GM19239 (cell line): ENCODE measurements at regions not wholly inside any gene's neighbourhood (a gene's known extent, or its start where the extent isn't known, plus 50 kb on each side); places are given as distances from the start of the nearest gene placed in this dataset.

Source experiments
- DNase-seq: peaks from one replicate; pipeline ENCODE4 v3.0.0; 2011; ENCODE audit warnings: low spot score; ENCODE audit not compliant: insufficient read length
- FAIRE-seq: peaks from 2 replicates; lab custom pipeline; 2011; peaks lifted over from hg19 to GRCh38; lab: Jason Lieb, UNC

- no peak for DNase-seq
- no peak for FAIRE-seq
Observed at GRCh38 chr4:178090640-178091411, 648.6 kb upstream of the AGA start.

- no peak for DNase-seq
- FAIRE-seq = no peak
Observed at GRCh38 chr4:178102139-178102538, 659.9 kb upstream of the AGA start.

- no peak for DNase-seq
- FAIRE-seq = no peak
Observed at GRCh38 chr4:178105242-178105641, 663.0 kb upstream of the AGA start.

- FAIRE-seq (no peak), DNase-seq (no peak)
Observed at GRCh38 chr4:178136736-178137345, 694.6 kb upstream of the AGA start.

GRCh38 chr4:178137732-178138471 is 695.7 kb upstream of the AGA start:
- no peak for FAIRE-seq
- no peak for DNase-seq

GRCh38 chr4:178138491-178138890 is 696.3 kb upstream of the AGA start:
- no peak for DNase-seq
- FAIRE-seq = no peak

GRCh38 chr4:178140326-178140915 is 698.2 kb upstream of the AGA start:
- no peak for DNase-seq
- FAIRE-seq = no peak

GRCh38 chr4:178142724-178143123 is 700.5 kb upstream of the AGA start:
- FAIRE-seq (no peak), DNase-seq (no peak)

- FAIRE-seq (no peak), DNase-seq (no peak)
Observed at GRCh38 chr4:178148106-178148505, 705.9 kb upstream of the AGA start.

GRCh38 chr4:178165251-178165950 is 723.2 kb upstream of the AGA start:
- DNase-seq (no peak), FAIRE-seq (no peak)

- DNase-seq (no peak), FAIRE-seq (no peak)
Observed at GRCh38 chr4:178165951-178166308, 723.7 kb upstream of the AGA start.

GRCh38 chr4:178173771-178174170 is 731.5 kb upstream of the AGA start:
- DNase-seq = no peak
- FAIRE-seq = no peak

GRCh38 chr4:178174756-178175155 is 732.5 kb upstream of the AGA start:
- no peak for FAIRE-seq
- DNase-seq = no peak

GRCh38 chr4:178185517-178185916 is 743.3 kb upstream of the AGA start:
- FAIRE-seq (no peak), DNase-seq (no peak)

- no peak for FAIRE-seq
- DNase-seq = no peak
Observed at GRCh38 chr4:178192611-178193010, 750.4 kb upstream of the AGA start.

- DNase-seq (no peak), FAIRE-seq (no peak)
Observed at GRCh38 chr4:178196751-178197374, 754.6 kb upstream of the AGA start.

GRCh38 chr4:178198691-178199090 is 756.5 kb upstream of the AGA start:
- DNase-seq (no peak), FAIRE-seq (no peak)

- FAIRE-seq (no peak), DNase-seq (no peak)
Observed at GRCh38 chr4:178202422-178202821, 760.2 kb upstream of the AGA start.

- DNase-seq = no peak
- FAIRE-seq = no peak
Observed at GRCh38 chr4:178205826-178206225, 763.6 kb upstream of the AGA start.

GRCh38 chr4:178215309-178215708 is 773.1 kb upstream of the AGA start:
- DNase-seq (no peak), FAIRE-seq (no peak)
